ENCODE measurements at regions not wholly inside any gene's neighbourhood (a gene's known extent, or its start where the extent isn't known, plus 50 kb on each side); places are given as distances from the start of the nearest gene placed in this dataset.

DNA sequence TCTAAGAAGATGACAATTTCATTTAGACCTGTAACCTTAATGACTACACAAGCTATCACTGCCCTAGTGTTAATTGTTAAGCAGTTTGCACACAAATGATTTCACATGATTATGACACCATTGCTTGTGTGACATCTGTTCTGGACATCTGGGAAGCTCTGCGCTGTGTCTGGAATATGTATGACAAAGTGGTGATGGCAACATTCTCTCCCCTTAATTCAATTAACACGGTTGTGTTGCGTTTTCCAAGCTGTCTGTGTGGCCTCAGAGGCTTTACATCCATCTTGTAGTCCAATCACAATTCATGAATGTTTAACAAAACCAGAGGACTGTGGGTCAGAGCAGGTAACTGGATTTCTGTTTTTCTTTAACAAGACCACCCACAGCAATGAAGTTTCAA is 204.4 kb downstream of the COG6 start:
- no peak for DNase-seq

DNA sequence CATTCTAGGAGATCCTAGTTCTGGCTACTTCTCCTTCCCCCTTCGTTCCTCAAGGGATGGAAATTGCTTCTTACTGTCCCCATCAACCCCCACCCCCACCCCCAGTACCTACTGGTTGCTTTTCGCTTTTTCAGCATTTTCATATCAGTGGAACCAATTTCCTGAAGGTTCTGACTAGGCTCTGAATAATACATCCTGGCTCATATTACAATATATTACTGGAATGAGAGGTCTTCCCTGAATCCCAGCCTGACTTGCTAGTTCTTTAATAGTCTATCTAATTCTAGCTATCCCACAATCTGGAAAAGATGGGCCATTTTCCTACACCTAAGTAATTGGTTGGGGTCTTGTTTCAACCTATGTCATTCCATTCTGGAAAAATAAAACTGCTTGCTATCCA is 207.4 kb downstream of the COG6 start:
- DNase-seq = no peak

DNA sequence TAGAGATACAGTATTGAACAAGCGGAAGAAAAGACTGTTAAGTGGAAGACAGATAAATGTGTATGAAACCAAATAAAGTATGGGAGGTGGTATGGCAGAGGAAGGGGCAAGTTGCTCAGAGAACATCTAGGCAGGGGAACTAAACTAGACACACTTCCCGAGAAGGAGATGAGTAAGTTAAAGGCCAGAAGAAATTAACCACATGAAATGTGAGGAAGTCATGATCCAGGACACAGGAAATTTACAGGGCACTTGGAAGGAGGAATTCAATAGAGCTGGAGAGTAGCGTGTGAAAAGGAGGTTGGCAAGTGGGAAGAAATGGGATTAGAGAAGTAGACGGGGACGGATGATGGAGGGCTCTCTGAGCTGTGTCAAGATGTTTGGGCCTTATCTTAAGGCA is 208.8 kb downstream of the COG6 start:
- no peak for DNase-seq

DNA sequence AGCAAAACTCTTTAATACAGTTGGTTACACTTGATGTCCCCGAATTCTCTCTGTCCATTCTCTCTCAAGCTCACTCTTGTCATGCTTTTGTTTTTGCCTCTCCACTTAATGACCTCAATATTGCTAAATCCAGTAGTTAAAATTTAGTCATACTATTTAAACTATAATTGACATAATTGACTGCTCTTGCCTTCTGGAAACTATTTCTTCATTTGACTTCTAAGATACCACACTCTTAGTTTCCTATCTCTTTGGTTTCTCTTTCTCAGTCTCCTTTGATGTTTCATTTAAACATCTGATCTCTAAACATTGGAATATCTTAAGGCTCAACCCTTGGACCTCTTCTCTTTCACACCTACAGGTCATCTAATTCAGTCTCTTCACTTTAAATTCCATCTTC is 211.3 kb downstream of the COG6 start:
- DNase-seq = no peak

DNA sequence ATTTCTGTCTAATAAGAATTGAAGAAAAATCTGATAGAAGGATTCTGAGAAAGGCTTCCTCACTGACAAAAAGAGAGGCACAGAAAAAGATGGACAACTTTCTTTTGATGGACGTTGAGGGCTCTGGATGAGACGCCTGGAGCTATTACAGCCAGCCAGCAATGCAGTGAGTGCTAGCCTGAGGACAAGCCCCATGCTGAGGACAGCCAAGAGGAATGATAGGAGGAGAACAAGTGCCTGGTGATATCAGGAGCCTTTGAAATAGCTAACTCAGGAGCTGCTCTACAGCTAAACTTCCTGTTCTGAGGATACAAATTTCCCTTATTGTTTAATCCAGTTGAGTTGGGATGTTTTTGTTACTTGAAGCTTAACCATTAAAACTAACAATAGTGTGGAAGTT is 212.3 kb downstream of the COG6 start:
- no peak for DNase-seq

DNA sequence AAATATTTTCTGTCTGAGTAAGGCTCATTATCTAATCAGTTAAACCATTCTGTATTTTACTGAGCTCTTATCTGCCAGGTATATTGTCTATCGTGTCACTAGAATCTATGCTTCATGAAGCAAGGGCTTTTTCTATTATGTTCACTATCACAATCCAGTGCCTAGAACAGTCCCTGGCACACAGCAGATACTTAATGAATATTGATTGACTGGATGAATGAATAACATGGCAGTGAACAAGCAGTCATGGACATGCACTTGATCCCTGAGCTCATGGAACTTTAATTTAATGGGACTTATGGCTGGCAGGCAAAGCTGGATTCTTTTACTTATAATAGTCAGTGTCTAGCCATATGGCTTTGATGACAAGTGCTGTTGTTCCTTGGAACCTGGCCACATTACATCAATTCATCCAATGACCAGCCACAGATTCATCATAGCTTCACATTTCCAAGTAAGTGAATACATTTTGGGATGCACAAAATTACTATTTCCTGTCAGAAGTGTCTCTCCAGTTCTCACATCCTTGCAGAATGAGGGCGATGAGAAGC is 214.8 kb downstream of the COG6 start:
- DNase-seq = no peak

DNA sequence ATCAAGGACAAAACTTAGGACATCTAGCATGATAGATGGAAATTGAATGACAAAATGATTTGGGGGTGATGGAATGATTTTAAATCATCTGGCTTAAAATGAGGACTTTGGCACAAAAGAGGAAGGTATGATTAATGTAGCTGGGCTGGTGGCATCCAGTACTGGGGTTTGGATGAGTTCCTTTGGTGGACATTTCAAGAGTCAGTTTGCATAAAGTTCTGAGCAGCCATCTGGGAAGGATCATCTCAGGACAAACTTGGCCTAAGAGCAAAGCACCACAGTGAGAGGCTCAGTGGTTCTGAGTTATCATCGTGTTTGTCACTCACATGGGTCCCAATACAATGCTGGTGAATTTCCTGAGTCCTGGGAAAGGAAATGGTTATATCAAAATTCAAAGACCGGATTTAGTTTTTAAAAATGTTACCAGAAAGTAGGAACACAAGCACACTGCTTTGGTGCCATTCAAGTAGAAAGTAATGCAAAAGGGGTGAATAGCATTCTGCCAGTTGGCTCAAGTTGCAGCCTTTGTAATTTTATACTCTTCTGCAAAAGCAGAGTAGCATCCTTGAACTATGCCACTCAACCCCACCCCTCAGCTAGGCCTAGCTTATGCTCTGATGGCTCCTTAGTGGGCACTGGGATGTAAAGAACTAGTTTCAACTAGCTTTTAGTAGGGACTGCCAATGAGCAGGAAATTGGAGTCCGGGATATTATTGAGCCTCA is 219.0 kb downstream of the COG6 start:
- DNase-seq = no peak

DNA sequence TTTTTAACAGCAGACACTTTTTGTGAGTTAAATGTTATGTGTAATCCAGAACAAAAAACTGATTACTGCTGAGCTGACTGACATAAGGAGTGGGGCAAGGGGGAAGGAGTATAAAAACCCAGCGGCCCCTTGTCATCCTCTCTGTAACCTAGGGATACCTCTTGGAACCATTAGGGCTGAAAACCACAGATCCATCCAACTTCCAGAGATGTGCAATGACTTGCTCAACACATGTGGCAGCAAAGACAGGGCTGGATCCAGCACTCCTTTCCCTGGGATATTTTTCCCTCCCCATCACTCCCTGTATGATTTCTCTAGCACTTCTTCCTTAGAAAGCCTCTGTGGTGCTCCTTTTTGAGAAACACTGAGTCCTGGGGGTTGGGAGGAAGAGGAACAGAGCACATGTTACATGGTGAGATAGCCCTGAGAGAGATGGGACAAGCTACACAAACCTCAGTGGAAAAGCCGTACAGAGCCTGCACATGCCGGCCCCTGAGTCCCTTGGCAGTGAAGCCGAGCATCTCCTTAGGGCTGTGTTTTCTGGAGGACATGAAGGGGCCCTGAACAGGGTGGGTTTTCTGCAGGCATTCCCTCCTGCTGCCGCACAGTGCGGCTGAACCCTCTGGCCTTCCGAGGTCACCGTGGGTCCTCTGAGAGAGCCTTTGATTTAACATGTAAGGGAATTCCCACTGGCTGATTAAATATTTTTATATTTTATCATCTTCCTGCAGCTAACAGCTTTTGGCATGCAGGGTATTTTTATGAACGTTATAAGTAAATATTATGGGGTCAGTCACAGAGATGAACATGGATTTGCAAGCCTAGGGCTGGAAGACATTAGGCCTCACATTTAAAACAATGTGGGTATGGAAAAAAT is 219.9 kb downstream of the COG6 start:
- no peak for DNase-seq

DNA sequence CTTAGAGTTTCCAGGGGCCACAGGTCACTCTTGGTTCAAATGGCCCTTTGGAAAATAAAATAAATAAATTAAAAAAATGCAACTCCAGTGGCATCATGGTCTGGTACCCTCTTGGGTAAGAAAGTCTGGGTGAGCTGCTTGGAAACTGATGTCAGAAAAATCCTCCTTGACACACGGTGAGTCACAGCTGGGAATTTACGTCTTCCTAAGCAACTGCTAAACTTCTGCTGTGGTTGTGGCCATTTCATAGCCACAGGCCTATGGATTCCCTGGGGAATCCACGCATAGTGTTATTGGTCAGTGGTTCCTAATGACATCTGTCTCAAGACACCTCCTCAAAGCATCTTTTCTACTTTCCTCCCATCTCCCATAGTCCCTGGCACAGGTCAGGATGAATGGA is 220.8 kb downstream of the COG6 start:
- DNase-seq = no peak

DNA sequence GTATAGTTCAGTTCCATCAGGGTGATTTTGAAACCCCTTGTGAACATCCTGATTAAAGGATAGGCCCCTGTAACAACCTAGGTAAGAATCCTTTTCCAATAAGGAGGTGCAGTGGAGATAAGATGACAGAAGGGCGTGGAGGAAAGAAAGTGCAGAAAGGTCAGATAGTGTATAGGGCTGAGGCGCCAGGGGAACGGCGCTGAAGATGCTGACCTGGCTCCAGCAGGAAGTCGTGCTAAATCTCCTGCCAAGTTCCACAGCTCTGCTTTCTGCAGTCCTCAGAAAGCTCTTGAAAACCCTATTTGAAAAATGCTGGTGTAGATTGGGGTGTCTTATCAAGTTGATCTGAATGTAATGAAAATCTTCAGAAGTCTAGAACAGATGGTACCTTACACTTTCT is 221.7 kb downstream of the COG6 start:
- DNase-seq = no peak

DNA sequence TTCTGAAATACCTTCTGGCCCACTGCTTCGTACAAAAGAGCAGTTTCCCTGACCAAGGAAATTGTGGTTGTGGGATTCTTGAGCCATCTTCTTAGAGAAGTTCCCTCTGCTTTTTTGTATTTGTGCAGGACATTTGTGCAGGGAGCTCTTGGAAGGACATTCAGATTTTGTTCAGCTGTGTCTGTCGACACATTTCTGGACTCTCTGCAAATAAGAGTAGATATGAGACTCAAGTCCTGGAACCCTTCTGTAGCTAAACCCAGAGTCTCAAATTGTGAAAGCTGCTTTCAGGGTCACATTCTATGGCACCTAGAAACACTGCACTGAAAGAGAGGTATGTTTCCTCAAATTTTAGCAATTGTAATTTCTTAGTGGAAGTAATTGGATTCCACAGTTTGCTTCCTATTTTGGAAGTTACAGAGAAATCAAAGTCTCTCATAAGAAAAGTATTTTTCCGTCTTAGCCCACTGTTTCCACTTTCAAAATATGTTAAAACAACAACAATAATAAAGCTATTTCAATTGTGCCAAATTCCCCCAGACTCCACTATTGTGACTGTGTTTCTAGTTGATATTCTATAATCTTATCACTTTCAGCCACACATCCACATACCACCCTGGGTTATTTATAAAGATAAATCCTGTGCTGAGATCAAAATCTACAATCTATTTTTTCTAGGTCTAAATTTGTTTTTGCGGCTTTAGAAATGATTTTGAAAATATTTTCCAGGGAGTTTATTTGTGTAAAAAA is 224.0 kb downstream of the COG6 start:
- no peak for DNase-seq

DNA sequence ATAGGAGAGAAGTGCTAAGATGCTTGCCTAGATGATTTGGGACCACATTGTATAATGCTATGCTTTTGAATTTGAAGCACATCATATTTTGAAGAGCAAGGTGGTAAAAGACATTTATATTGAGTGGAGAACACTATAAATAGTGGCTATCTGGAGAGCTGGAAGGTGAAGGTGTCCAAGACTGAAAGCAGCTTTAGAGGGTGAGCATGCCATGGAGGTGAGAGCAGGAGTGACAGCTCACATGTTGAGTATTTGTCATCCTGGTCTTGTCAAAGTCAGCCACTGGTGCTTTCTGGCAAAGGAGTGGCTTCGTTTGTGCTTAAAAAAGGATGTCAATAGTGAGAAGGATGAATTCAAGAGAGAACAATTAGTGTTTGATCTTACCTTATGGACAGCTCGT is 225.9 kb downstream of the COG6 start:
- DNase-seq = no peak

DNA sequence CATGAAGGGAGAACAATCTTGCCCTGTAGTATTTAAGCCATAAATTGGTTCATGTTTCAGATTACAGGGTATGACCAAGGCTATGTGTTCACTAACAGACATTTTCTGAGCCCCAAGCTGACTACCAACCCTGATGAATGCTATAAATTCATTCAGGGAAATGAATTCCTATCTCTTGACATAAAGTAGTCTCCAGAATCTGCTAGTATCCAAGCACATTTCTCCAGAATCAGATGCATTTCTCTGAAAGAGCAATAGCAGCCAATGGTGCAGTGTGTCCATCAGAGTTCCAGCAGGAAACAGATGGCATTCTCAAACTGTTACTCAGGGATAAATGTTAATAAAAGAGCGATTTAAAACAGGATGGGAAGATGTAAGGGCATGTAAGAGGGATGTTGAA is 226.4 kb downstream of the COG6 start:
- DNase-seq = no peak

DNA sequence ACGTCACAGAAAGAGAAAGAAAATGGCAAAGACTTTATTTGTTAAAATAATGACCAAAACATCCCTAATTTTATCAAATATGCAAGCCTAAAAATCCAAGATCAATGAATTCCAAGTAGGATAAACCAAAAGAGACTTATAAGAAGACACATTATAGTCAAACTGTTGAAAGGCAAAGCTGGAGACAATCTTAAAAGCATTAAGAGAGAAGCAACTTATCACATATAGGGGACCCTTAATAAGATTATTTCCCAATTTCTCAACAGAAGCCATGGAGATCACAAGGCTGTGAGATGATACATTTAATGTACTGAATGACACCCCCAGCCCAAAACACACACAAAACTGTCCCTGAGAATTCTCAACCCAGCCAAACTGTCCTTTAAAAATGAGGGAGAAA is 228.7 kb downstream of the COG6 start:
- no peak for DNase-seq

DNA sequence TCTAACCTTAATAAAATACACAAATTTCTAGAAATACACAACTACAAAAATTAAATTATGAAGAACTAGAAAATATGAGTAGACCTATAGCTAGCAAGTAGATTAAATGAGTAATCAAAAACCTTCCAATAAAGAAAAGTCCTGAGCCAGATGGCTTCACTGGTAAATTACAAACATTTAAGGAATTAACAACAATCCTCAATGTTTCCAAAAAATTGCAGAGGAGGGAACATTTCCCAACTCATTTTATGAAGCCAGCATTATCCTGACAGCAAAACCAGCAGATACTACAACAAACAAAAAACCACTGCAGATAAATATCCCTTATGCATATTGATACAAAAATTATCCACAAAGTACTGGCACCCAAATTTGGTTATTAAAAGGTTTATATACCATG is 230.9 kb downstream of the COG6 start:
- no peak for DNase-seq

DNA sequence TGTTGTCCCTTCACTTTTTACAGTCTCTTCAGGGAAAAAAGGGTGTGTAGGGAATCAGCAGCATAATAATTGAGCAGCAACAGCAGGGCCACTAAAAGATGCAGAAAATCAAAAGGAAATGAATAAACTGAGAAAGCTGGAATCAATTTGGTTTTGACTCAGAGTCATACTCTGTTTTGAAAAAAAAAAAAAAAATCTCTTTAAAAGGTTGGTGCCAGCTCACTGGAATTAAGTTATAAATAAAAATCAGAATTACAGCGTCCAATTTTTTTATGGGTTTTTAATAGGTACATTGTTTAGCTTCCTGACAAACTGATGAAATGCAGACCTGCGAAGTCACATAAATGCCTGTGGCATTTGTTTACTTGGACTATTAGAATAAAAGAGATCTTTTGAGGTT is 231.9 kb downstream of the COG6 start:
- no peak for DNase-seq

DNA sequence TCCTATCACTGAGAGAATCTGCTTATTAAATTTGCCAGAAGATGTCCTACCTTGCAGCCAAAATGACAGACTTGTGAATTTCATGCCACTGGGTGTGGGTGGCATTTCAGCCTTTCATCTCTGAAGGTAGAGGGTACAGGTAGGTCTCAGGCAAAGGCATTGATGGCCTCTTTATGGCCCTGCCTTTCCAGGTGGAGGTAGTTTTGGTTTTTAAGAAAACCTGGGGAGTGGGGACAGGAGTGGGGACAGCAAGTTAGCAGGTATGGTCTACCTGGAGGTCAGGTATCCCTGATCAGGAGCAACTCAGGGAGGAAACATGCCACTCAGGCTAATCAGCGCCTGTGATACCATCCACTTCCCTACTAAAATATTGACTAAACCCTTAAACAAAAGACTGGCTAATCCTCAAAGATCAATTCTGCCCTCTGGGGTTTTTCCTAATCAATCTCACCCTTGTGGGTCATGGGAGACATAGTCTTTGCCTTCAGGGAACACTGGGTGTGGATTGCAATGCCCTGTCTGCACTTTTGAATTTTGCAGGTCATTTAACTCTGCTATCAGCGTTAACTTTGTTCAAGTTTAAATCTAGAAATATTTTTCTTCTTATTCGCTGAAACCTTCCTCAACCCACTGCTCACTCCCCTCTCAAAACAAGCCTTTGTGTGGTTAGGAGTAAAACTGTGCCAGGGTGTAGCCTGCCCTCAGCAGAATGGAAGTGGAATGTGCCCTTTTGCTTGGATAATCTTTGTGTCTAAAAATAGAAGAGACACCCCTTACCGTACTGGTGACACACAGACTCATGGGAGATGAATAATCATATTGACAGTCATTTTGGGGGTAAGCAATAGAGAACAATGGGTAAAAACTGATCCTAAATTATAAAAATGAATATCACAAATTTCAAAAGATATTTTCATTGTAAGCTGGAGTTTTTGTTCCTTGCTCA is 233.7 kb downstream of the COG6 start:
- DNase-seq = no peak

DNA sequence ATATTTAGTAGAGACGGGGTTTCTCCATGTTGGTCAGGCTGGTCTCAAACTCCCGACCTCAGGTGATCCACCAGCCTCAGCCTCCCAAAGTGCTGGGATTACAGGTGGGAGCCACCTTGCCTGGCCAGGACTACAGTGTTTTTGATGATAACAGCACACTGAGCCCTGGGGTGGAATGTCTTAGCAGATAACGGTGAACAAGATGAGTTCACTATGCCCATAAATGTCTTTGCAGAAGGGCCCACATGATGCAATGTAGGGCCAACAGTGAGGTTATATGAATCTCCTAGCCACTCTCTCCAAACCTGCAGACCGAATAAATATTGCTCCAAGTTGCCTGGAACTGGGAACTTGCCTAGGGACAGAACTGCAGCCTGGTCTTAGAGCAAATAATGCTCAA is 235.1 kb downstream of the COG6 start:
- no peak for DNase-seq

DNA sequence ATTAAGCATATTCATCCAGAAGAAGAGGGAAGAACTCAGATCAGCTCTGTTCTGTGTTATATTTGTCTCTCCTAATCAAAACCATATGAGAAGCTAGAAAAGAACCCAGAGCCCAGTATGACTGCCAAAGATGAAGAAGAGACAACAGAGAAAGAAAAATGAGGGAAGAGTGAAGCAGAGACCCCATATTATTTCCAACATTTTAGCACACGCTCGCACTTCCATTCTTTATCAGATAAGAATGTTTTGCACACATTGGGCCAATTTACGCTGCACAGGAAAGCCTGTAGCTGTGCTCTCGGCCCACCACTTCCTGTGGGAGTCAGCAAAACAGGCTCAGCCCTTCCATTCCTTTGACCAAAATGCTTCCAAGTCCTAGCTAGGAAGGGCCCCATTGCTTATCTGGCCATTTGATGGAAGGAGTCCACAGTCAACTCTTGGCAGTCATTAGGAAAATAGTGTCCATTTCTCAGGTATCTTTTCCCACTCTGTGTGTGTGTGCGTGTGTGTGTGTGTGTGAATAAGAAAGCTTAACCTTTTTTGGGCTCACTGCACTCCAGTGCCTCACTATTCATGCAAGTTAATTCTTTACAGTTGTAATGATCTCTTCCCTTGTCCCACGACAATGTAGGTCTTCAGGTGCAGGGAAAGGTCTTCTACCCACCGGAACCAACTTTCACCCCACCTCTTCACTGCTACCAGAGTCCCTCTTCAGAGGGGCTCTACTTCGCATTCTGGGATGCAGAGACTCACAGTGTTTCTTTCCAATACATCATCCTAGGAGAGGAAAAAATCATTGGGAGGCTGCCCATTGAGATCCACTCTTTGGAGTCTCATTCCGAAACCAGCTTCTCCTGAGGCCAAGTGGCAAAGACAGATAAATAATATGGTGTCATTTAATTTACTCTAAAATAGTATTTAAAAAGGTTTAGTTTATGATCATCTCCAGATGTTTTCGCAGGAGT is 237.5 kb downstream of the COG6 start:
- DNase-seq = no peak

DNA sequence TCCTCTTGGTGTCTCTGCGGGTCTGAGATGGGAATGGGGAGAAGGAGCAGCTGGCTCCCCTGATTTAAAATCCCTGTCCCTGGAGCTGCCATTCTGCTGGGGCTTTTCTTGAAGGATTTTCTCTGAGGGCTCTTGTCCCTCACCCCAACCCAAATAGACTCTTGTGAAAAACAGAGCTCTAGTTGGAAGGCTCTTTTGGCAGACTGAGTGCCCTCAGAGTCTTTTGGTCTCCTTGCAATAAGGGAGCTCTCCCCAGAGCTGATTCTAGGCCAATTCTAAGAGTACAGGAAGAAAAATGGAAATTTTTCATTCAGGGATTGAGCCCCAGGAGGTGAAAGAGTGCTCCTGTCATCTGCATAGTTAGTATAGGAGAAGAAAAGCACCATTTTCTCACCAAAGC is 238.3 kb downstream of the COG6 start:
- no peak for DNase-seq

DNA sequence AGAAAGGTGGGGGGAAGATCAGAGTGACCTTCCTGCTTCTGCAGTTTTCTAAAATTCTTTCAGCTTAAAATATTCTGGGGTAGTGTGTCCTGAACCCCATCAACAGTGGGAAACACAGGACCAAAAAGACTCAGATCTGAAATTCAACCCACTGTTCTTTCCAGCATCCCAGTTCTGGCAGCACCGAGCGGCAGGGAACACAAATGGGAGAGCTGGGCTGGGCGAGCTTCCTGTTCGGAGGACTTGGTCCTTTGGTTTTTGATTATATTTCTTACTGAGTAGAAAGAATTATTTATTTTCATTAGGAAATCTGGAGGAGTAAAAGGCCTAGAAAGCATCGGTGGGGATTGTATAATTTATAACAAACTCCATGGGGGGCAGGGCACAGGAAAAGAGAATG is 239.1 kb downstream of the COG6 start:
- no peak for DNase-seq
